ENCODE measurements at regions not wholly inside any gene's neighbourhood (a gene's known extent, or its start where the extent isn't known, plus 50 kb on each side); places are given as distances from the start of the nearest gene placed in this dataset.

GRCh38 chr6:140281236-140281635 is 906.8 kb upstream of the CITED2 start:
- Histone ChIP-seq H3K4me1 (ENCODE audit: control insufficient read depth, insufficient read depth, low read length) (no peaks in the 10 kb centered on the region), H3K27ac (ENCODE audit: low read depth, low read length) (no peak overlapping the region), H3K4me3 (ENCODE audit: low read length) (no peak overlapping the region), H3K27me3 (ENCODE audit: control insufficient read depth, insufficient read depth, low read length, poor library complexity, severe bottlenecking) (no peaks in the 10 kb centered on the region), H3K9ac (ENCODE audit: extremely low read depth, low read length, poor library complexity, severe bottlenecking) (no peak overlapping the region), H3K36me3 (ENCODE audit: control insufficient read depth, insufficient read depth, low read length) (no peaks in the 10 kb centered on the region), H3K9me3 (ENCODE audit: control insufficient read depth, low read length) (no peaks in the 10 kb centered on the region)
- no peaks in the 10 kb centered on the region for H3K9me3 Mint-ChIP-seq
- no peaks in the 10 kb centered on the region for H3K27me3 Mint-ChIP-seq (ENCODE audit: insufficient read depth)
- WGBS, 2 experiments (ENCODE audit: insufficient coverage in 1 of 2, insufficient read length in 1 of 2) = 100% methylated on average over 1 of the region's 2 CpGs; no CpG with 5 or more reads in 1 of the 2 experiments
- no peaks in the 10 kb centered on the region for H3K36me3 Mint-ChIP-seq (ENCODE audit: low read depth)
- H3K4me1 Mint-ChIP-seq = no peaks in the 10 kb centered on the region
- H3K4me3 Mint-ChIP-seq = no peak overlapping the region
- DNase-seq = no peak
- no peak overlapping the region for H3K27ac Mint-ChIP-seq
- no peak for TF ChIP-seq CTCF (conservative IDR thresholded peaks at IDR 0.05)

GRCh38 chr6:140276719-140277118 is 902.3 kb upstream of the CITED2 start:
- no peaks in the 10 kb centered on the region for H3K9me3 Mint-ChIP-seq
- WGBS, 2 experiments (ENCODE audit: insufficient coverage in 1 of 2, insufficient read length in 1 of 2) = 100% methylated on average over 1 of the region's 1 CpG; no CpG with 5 or more reads in 1 of the 2 experiments
- H3K27me3 Mint-ChIP-seq (ENCODE audit: insufficient read depth) = no peaks in the 10 kb centered on the region
- H3K4me3 Mint-ChIP-seq = no peak overlapping the region
- no peak for DNase-seq
- no peak for TF ChIP-seq CTCF (conservative IDR thresholded peaks at IDR 0.05)
- Histone ChIP-seq H3K9ac (ENCODE audit: extremely low read depth, low read length, poor library complexity, severe bottlenecking) (no peak overlapping the region), H3K4me1 (ENCODE audit: control insufficient read depth, insufficient read depth, low read length) (no peaks in the 10 kb centered on the region), H3K4me3 (ENCODE audit: low read length) (no peak overlapping the region), H3K27ac (ENCODE audit: low read depth, low read length) (no peak overlapping the region), H3K27me3 (ENCODE audit: control insufficient read depth, insufficient read depth, low read length, poor library complexity, severe bottlenecking) (no peaks in the 10 kb centered on the region), H3K36me3 (ENCODE audit: control insufficient read depth, insufficient read depth, low read length) (no peaks in the 10 kb centered on the region), H3K9me3 (ENCODE audit: control insufficient read depth, low read length) (no peaks in the 10 kb centered on the region)
- H3K36me3 Mint-ChIP-seq (ENCODE audit: low read depth) = no peaks in the 10 kb centered on the region
- no peak overlapping the region for H3K27ac Mint-ChIP-seq
- H3K4me1 Mint-ChIP-seq = peaks cover 2% of the 10 kb centered on the region

GRCh38 chr6:140276133-140276532 is 901.7 kb upstream of the CITED2 start:
- Mint-ChIP-seq H3K36me3 (ENCODE audit: low read depth) (no peaks in the 10 kb centered on the region), H3K27ac (no peak overlapping the region), H3K4me3 (no peak overlapping the region), H3K4me1 (peaks cover 2% of the 10 kb centered on the region), H3K27me3 (ENCODE audit: insufficient read depth) (no peaks in the 10 kb centered on the region), H3K9me3 (no peaks in the 10 kb centered on the region)
- Histone ChIP-seq H3K4me3 (ENCODE audit: low read length) (no peak overlapping the region), H3K27ac (ENCODE audit: low read depth, low read length) (no peak overlapping the region), H3K4me1 (ENCODE audit: control insufficient read depth, insufficient read depth, low read length) (no peaks in the 10 kb centered on the region), H3K9me3 (ENCODE audit: control insufficient read depth, low read length) (no peaks in the 10 kb centered on the region), H3K9ac (ENCODE audit: extremely low read depth, low read length, poor library complexity, severe bottlenecking) (no peak overlapping the region), H3K36me3 (ENCODE audit: control insufficient read depth, insufficient read depth, low read length) (no peaks in the 10 kb centered on the region), H3K27me3 (ENCODE audit: control insufficient read depth, insufficient read depth, low read length, poor library complexity, severe bottlenecking) (no peaks in the 10 kb centered on the region)
- TF ChIP-seq CTCF (conservative IDR thresholded peaks at IDR 0.05) = no peak
- WGBS, 2 experiments (ENCODE audit: insufficient coverage in 1 of 2, insufficient read length in 1 of 2) = 95 to 100% methylated on average over 1 of the region's 1 CpG
- DNase-seq = no peak

Measured in endodermal cell (in vitro differentiated cells).